HG03064 (cell line): ENCODE measurements at regions not wholly inside any gene's neighbourhood (a gene's known extent, or its start where the extent isn't known, plus 50 kb on each side); places are given as distances from the start of the nearest gene placed in this dataset.
"Not testable (repeated sequence)": the region's sequence is repeated elsewhere in the genome, so short reads cannot be mapped to it uniquely, and the experiment has no call there.

Experiments
- ATAC-seq: cut with Tn5 transposase; IDR thresholded peaks from one replicate; pipeline ENCODE4 v1.9.1; 2021; ENCODE audit warnings: low read depth; ENCODE audit not compliant: unreplicated experiment

- no peak for ATAC-seq
Observed at GRCh38 chr6:66032626-66033025, 325.6 kb upstream of the EYS start.

DNA sequence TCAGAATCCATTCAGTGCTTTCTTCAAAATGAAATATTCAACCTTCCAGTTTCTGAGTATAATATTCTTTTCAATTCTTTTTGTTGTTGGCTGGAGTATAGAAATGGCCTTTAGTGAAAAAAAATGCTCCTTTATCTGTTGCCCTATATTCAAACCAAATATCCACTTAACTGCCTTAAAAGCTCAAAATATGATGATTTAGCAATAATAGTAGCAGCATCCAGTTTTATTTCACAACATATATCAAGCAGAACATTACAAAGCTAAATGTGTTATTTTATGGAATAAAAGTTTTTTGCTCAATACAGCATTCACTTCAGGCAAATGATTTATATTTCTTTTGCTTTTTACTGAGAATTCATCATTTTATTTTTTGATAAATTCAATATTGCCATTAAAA, 322.4 kb upstream of the EYS start:
- no peak for ATAC-seq

DNA sequence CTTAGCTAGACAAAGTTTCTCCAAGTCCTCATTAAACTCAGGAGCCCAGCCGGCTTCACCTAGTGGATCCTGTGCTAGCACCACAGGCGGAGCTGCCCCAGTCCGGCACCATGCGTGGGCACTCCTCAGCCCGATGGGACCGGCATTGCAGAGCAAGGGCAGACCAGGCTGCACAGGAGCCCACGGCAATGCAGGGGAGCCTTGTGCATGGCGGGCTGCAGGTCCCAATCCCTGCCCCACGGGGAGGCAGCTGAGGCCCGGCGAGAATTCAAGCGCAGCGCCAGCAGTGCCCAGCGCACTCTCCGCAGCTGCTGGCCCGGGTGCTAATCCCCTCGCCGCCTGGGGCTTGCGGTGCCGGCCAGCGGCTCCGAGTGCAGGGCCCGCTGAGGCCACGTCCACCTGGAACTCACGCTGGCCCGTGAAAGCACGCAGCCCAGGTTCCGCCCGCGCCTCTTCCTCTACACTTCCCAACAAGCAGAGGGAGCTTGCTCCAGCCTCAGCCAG, 292.3 kb upstream of the EYS start:
- no peak for ATAC-seq

- no peak for ATAC-seq
Observed at GRCh38 chr6:65998544-65998943, 291.5 kb upstream of the EYS start.

DNA sequence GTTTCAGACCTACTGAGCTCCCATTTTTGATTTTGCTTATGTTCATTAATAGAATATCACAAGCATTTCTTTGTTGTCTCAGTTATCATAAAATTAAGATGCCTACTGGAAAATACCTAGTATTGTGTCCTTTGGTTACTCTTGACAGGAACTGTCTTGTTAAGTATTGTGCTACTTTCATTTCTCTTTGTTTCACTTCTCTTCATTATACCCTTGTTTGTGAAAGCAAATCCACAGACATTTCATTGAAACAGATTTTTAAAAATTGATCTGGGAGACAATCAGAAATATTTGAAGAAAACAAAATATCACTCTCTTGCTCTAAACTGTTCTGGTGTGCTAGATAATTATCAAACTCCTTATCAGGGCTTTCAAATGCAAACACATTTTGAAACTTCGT, 290.5 kb upstream of the EYS start:
- ATAC-seq, result no peak

- no peak for ATAC-seq
Observed at GRCh38 chr6:65996096-65996495, 289.1 kb upstream of the EYS start.

GRCh38 chr6:65989676-65990075, 282.6 kb upstream of the EYS start:
- ATAC-seq, result no peak

GRCh38 chr6:65988006-65988405, 281.0 kb upstream of the EYS start:
- ATAC-seq, result no peak

DNA sequence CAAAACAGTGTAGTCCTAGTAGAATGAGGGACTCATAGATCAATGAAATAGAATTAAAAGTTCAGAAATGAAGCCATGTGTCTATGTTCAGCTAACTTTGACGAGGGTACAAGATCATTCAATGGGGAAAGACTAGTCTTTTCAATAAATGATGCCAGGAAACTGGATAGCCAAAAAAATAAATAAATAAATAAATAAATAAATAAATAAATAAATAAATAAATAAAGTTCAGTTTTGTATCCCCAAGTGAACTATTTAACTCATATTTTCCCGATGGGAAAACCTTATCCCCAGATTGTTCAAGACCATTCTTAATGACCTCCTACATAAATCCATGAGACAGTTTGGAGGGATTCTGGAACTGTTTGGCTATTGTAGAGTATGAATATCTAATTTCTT, 277.1 kb upstream of the EYS start:
- ATAC-seq, result no peak

DNA sequence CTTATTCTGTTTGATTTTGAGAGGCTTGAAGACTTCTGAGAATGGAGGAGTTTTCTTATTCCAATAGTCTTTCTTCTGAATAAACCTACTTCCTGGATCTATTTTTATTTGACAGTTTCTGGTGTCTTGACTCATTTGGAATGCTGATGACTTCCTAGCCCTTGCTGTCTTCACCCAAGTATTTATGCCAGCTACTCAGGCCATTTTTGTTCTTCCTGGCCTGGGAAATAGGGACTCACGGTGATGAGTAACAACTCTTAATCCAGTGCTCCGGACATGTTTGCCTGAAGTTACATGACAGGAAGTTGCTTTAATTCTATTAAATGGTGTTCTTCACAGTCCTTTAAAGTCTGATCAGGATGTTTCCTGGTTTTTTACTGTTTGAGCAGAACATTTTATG, 272.1 kb upstream of the EYS start:
- no peak for ATAC-seq

- not testable (repeated sequence) for ATAC-seq
Observed at GRCh38 chr6:65971252-65971651, 264.2 kb upstream of the EYS start.

- no peak for ATAC-seq
Observed at GRCh38 chr6:65964261-65964660, 257.2 kb upstream of the EYS start.

DNA sequence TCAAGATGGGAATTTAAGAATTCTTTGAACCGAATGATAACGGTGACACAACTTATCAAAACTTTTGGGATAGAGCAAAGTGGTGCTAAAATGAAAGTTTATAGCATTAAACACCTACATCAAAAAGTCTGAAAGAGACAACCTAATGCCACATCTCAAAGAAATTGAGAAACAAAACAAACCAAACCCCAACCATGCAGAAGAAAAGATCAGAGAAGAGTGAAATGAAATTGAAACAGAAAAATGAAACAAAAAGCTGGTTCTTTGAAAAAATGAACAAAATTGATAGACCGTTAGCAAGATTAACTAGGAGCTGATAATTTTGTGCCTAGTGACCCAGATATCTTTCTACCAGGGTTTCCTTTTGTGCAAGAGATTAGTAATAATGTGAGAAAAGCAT, 248.0 kb upstream of the EYS start:
- ATAC-seq, result no peak

- no peak for ATAC-seq
Observed at GRCh38 chr6:65948062-65948461, 241.0 kb upstream of the EYS start.

DNA sequence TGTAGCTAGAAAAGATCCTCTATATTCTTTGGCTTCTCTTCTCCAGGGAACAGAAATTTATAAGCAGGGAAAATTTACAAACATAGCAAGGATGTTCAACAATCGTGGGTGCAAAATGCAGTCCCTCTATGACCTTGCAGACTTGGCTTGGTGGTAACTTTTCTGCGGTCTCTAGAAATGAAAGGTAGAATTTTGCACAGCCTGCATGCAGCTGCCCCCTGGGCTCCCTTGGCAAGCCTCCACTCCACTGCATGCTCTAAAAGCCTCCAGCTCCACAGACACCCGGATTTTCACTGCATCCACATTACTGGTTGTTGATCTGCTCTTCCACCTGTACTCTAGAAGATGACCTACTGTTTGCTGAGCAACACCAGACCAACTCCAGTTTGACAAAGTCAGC, 236.5 kb upstream of the EYS start:
- no peak for ATAC-seq

GRCh38 chr6:65943051-65943450, 236.0 kb upstream of the EYS start:
- no peak for ATAC-seq

GRCh38 chr6:65938000-65938399, 231.0 kb upstream of the EYS start:
- ATAC-seq, result no peak

- no peak for ATAC-seq
Observed at GRCh38 chr6:65935412-65935811, 228.4 kb upstream of the EYS start.

GRCh38 chr6:65933390-65933789, 226.4 kb upstream of the EYS start:
- ATAC-seq, result no peak

DNA sequence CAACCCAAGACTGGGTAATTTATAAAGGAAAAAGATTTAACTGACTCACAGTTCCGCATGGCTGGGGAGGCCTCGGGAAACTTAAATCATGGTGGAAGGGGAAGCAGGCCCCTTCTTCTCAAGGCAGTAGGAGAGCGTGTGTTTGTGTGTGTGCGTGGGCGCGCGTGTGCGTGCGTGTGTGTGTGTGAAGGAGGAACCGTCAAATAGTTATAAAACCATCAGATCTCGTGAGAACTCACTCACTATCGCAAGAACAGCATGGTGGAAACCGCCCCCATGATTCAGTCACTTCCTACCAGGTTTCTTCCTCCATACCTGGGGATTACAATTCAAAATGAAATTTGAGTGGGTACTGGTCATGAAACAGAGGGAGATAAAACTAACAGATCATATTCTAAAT, 220.1 kb upstream of the EYS start:
- no peak for ATAC-seq

DNA sequence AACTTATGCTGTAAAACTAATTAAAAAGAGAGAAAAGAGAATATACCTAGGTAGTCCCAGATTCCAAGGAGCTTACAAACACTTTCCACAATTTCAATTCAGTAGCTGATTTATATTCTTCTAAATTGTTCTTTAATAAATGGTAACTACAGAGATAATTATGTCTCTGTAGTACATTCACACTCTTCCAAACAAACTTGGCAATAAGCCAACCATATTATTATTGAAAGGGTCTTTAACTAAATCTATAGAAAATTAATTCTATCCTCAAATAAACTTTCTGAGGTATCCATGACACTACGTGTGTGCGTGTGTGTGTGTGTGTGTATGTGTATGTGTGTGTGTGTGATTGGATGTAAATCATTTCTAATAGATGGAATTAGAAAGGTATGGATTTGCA, 217.4 kb upstream of the EYS start:
- ATAC-seq, result no peak

DNA sequence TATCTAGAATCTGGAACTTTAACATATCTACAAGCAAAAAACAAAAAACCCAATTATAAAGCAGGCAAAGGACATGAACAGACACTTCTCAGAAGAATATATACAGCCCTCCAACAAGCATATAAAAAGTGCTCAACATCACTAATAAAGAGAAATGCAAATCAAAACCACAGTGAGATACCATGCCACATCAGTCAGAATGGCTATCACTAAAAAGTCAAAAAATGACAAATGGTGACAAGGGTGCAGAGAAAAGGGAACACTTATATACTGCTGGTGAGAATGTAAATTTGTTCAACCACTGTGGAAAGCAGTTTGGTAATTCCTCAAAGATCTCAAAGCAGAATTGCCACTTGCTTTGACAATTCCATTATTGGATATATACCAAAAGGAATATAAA, 215.0 kb upstream of the EYS start:
- ATAC-seq, result no peak

- no peak for ATAC-seq
Observed at GRCh38 chr6:65908065-65908464, 201.0 kb upstream of the EYS start.
